ENCODE measurements at regions not wholly inside any gene's neighbourhood (a gene's known extent, or its start where the extent isn't known, plus 50 kb on each side); places are given as distances from the start of the nearest gene placed in this dataset.

DNA sequence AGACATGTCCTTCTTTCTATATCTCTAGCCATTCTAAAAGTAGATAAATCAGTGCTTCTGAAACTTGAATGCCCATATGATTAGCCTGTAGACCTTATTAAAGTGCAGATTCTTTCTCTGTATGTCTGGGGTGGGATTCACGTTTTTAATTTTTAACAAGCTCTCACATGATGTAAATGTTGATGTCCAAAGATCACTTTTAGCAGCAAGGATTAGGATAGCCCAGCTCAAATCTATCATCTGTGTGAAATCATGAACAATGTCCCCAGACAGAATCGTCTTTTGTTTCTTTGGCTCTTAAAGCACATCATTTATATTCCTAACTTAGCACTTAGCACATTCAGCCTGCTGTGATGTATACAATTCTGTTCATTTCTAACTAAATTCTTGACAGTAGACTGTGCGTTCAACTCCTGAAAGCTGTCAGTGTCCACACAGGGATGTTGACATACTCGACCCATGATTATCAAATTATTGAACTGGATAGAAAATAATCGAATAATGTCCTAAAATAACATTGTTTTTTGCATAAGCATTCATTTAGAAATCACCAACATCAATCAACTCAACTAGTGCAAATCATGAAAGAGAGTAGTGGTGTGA is 102.1 kb upstream of the MLIP start:
- 21% methylated on average over 5 of the region's 5 CpGs for WGBS (ENCODE audit: insufficient coverage, low coverage, low lambda C conversion rate, missing lambda C conversion rate)
- H3K4me1 ChIP-seq = peaks cover 0 to 33% (median 16%) of the 10 kb centered on the region in 4 donors
- H3K9me3 ChIP-seq = no peaks in the 10 kb centered on the region
- ATAC-seq = peak; percentile 42 to 56 (median 48)
- H3K4me3 ChIP-seq = peak overlapping the region in 2 of 3 donors; percentile 25 to 35
- H3K27ac ChIP-seq = peak overlapping the region; percentile 74 to 90 (median 84)
- H3K36me3 ChIP-seq = no peaks in the 10 kb centered on the region
- DNase-seq = no peak
- H3K27me3 ChIP-seq = no peaks in the 10 kb centered on the region
- TF ChIP-seq POLR2A (IDR thresholded peaks at IDR 0.05) = no peak
- TF ChIP-seq, protein P1, sequence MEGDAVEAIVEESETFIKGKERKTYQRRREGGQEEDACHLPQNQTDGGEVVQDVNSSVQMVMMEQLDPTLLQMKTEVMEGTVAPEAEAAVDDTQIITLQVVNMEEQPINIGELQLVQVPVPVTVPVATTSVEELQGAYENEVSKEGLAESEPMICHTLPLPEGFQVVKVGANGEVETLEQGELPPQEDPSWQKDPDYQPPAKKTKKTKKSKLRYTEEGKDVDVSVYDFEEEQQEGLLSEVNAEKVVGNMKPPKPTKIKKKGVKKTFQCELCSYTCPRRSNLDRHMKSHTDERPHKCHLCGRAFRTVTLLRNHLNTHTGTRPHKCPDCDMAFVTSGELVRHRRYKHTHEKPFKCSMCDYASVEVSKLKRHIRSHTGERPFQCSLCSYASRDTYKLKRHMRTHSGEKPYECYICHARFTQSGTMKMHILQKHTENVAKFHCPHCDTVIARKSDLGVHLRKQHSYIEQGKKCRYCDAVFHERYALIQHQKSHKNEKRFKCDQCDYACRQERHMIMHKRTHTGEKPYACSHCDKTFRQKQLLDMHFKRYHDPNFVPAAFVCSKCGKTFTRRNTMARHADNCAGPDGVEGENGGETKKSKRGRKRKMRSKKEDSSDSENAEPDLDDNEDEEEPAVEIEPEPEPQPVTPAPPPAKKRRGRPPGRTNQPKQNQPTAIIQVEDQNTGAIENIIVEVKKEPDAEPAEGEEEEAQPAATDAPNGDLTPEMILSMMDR (IDR thresholded peaks at IDR 0.05) = no peak
- intact Hi-C loops (cut with DNase I) = no loop called here

DNA sequence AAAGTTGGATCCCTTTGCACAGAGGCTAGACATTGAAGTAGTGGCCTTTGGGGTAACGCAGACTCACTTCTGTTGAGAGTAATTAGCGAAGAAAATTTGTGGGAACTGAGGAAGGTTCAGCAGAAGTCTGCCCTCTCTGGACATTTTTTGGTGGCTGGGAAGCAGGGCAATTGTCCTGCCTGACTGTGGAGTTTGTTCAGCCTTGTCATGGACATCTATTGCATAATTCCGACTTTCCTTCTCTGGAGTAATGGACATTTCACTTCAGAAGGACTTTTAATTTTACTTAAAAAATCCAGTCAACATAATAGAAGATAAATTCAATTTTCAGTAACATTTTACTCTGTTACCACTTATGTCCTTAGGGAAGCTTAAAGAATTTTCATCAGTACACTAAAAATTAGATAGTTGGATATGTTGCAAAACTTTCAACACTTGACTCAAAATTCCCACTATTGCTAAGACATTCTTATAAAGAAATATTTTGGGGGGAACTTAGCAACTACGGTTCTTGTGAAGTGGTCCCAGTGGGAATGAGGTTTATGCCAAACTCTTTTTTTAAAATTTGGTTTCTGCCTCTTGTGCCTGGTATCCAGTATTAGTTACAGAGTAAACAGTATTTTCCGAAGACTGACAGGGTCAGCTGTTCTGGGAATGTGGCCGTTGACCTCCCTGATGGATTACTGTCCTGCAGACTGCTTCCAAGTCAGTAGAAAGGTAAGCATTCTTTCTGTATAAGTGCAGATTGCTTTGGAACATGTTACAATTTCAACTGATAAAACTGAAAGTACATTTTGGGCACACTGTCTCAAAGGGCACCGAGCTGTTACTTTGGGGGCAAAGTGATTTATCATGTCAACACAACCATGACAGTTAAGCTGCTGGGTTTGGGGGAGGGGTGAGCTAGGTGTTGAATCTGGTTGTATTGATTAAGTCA is 100.6 kb upstream of the MLIP start:
- peak; percentile 81 to 91 (median 86) for ATAC-seq
- Histone ChIP-seq H3K27me3 (no peaks in the 10 kb centered on the region), H3K4me1 (peaks cover 0 to 33% (median 16%) of the 10 kb centered on the region in 4 donors), H3K36me3 (no peaks in the 10 kb centered on the region), H3K4me3 (peak overlapping the region in 2 of 3 donors; percentile 19 to 39), H3K9me3 (no peaks in the 10 kb centered on the region), H3K27ac (peak overlapping the region; percentile 74 to 90 (median 84))
- peak; percentile 64 to 86 (median 79) for DNase-seq
- 16% methylated on average over 7 of the region's 7 CpGs for WGBS (ENCODE audit: insufficient coverage, low coverage, low lambda C conversion rate, missing lambda C conversion rate)
- intact Hi-C loops (cut with DNase I) = no loop called here
- TF ChIP-seq, protein P1 (IDR thresholded peaks at IDR 0.05) = peak in 1 of 4 donors; percentile 16
- no peak for TF ChIP-seq POLR2A (IDR thresholded peaks at IDR 0.05)

DNA sequence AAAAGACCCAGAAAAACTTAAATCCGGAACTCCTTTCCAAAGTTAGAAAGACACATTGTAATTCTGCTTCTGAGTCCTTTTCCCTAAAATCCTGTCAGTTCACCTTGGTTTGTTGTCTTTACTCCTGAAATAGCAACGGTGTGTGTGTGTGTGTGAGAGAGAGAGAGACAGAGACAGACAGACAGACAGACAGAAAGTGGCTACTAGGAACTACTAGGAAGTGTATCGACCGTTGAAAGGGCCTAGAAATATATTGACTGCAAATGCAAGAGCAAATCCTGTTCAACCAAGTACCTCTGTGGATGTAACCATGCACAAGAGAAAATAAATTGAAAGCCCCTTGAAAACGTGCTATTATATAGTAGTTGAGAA is 100.0 kb upstream of the MLIP start:
- peak overlapping the region; percentile 74 to 90 (median 84) for H3K27ac ChIP-seq
- no peaks in the 10 kb centered on the region for H3K9me3 ChIP-seq
- no peaks in the 10 kb centered on the region for H3K36me3 ChIP-seq
- peaks cover 0 to 33% (median 16%) of the 10 kb centered on the region in 4 donors for H3K4me1 ChIP-seq
- ATAC-seq (peak; percentile 38 to 57 (median 53)), DNase-seq (no peak)
- intact Hi-C loops (cut with DNase I) = no loop called here
- TF ChIP-seq, protein P1 (IDR thresholded peaks at IDR 0.05) = no peak
- no peak for TF ChIP-seq POLR2A (IDR thresholded peaks at IDR 0.05)
- no peaks in the 10 kb centered on the region for H3K27me3 ChIP-seq
- 21% methylated on average over 5 of the region's 5 CpGs for WGBS (ENCODE audit: insufficient coverage, low coverage, low lambda C conversion rate, missing lambda C conversion rate)
- peak overlapping the region in 2 of 3 donors; percentile 19 to 39 for H3K4me3 ChIP-seq

DNA sequence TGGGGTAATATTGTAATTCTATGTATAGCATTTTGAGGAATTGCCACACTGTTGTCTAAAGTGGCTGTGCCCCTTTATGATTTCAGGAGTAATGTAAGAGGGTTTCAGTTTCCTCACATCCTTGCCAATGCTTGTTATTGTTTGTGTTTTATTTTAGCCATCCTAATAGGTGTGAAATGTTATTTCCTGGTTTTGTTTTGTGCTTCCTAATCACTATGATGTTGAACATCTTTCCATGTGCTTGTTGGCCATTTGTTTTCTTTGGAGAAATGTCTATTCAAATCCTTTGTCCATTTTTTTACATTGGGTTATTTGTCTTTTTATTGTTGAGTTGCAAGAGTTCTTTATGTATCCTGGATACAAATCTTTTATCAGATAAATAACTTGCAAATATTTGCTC is 97.3 kb upstream of the MLIP start:
- no peaks in the 10 kb centered on the region for H3K27me3 ChIP-seq
- intact Hi-C loops (cut with DNase I) = no loop called here
- no peaks in the 10 kb centered on the region for H3K9me3 ChIP-seq
- TF ChIP-seq POLR2A (IDR thresholded peaks at IDR 0.05) = no peak
- TF ChIP-seq, protein P1 (IDR thresholded peaks at IDR 0.05) = no peak
- DNase-seq = no peak
- no peak overlapping the region for H3K27ac ChIP-seq
- peaks cover 0 to 37% (median 16%) of the 10 kb centered on the region in 4 donors for H3K4me1 ChIP-seq
- no peak overlapping the region for H3K4me3 ChIP-seq
- no peak for ATAC-seq
- H3K36me3 ChIP-seq = no peaks in the 10 kb centered on the region

Measured in right lobe of liver (tissue), 6 donors.